T-cell (primary cell): ENCODE measurements at regions not wholly inside any gene's neighbourhood (a gene's known extent, or its start where the extent isn't known, plus 50 kb on each side); places are given as distances from the start of the nearest gene placed in this dataset.

Experiments used
- ATAC-seq, 4 experiments: fragments of 200-7000 bp in 3 of 4; fragments of 150-1000 bp in 1 of 4; cut with Tn5 transposase; replicated peaks in 1 of 4; 1 replicate in 3 of 4; 2 replicates in 1 of 4; pipeline ENCODE4 v1.10.0; 2021; ENCODE audit warnings: moderate library complexity in 3 of 4, mild to moderate bottlenecking in 2 of 4, moderate number of reproducible peaks in 1 of 4
- CTCF ChIA-PET, 2 donors: fragments of 300-600 bp; sonication (Branson Sonifier 250); formaldehyde crosslinking; loops; one replicate each; lab custom pipeline; 2022; ENCODE audit warnings: antibody characterized with exemption in 2 of 2; lab: Charles Lee
- POLR2A ChIA-PET, 2 donors: fragments of 300-600 bp; sonication (Branson Sonifier 250); formaldehyde crosslinking; loops; one replicate each; lab custom pipeline; 2022; ENCODE audit warnings: antibody characterized with exemption in 2 of 2; lab: Charles Lee
- DNase-seq, 35 experiments: peaks; one replicate each; pipeline versions ENCODE4 v3.0.0 to v3.0.0-alpha.2; 2013 to 2023
- H3K27ac ChIP-seq: one replicate; pipeline ENCODE4 v1.5.1; 2013; ENCODE audit warnings: low read length
- H3K27me3 ChIP-seq, 2 experiments: replicated peaks in 1 of 2; 1 replicate in 1 of 2; 2 replicates in 1 of 2; pipeline versions ENCODE4 v1.6.1 to v1.7.0; 2013; ENCODE audit warnings: low read length in 1 of 2, mixed read lengths in 1 of 2; ENCODE audit not compliant: control insufficient read depth in 2 of 2, insufficient read depth in 2 of 2; ENCODE audit errors: extremely low read depth in 1 of 2
- H3K36me3 ChIP-seq, 2 donors: 1 replicate in 1 of 2; 2 replicates in 1 of 2; pipeline versions ENCODE4 v1.6.1 to v1.7.0; 2013; ENCODE audit warnings: low read length in 1 of 2; ENCODE audit not compliant: control insufficient read depth in 2 of 2, insufficient read depth in 1 of 2; ENCODE audit errors: extremely low read depth in 1 of 2
- H3K4me1 ChIP-seq, 2 experiments: 1 replicate in 1 of 2; 2 replicates in 1 of 2; pipeline versions ENCODE4 v1.6.1 to v1.7.0; 2013; ENCODE audit warnings: low read length in 2 of 2, mixed read lengths in 1 of 2; ENCODE audit not compliant: insufficient read depth in 2 of 2, control insufficient read depth in 1 of 2; ENCODE audit errors: extremely low read depth in 1 of 2
- H3K4me3 ChIP-seq, 2 donors: 1 replicate in 1 of 2; 2 replicates in 1 of 2; pipeline versions ENCODE4 v1.5.1 to v1.7.0; 2013; ENCODE audit warnings: mild to moderate bottlenecking in 2 of 2, low read length in 1 of 2, moderate library complexity in 1 of 2; ENCODE audit not compliant: control insufficient read depth in 1 of 2; ENCODE audit errors: extremely low read depth in 1 of 2
- H3K9me3 ChIP-seq: 2 replicates; pipeline ENCODE4 v1.7.0; 2013
- H3K27ac Mint-ChIP-seq, 2 donors: one replicate each; pipeline ENCODE4 v1.8.0; 2020 to 2021; ENCODE audit warnings: mild to moderate bottlenecking in 2 of 2, mixed read lengths in 2 of 2
- H3K27me3 Mint-ChIP-seq, 2 donors: one replicate each; pipeline ENCODE4 v1.8.0; 2021 to 2022; ENCODE audit warnings: mixed read lengths in 2 of 2
- H3K36me3 Mint-ChIP-seq: one replicate; pipeline ENCODE4 v1.8.0; 2021; ENCODE audit warnings: mixed read lengths
- H3K4me1 Mint-ChIP-seq, 3 donors: one replicate each; pipeline ENCODE4 v1.8.0; 2020 to 2022; ENCODE audit warnings: mixed read lengths in 3 of 3, mild to moderate bottlenecking in 1 of 3
- H3K4me3 Mint-ChIP-seq, 3 donors: one replicate each; pipeline ENCODE4 v1.8.0; 2020 to 2022; ENCODE audit warnings: mild to moderate bottlenecking in 3 of 3, mixed read lengths in 3 of 3, moderate library complexity in 3 of 3
- H3K9me3 Mint-ChIP-seq, 3 donors: one replicate each; pipeline ENCODE4 v1.8.0; 2020 to 2022; ENCODE audit warnings: mixed read lengths in 3 of 3
- WGBS: methylation state at CpG from one replicate; pipeline ENCODE4 v1.1.5; 2013; ENCODE audit warnings: missing lambda C conversion rate; ENCODE audit not compliant: insufficient coverage; 5-methylcytosine and 5-hydroxymethylcytosine counted together

DNA sequence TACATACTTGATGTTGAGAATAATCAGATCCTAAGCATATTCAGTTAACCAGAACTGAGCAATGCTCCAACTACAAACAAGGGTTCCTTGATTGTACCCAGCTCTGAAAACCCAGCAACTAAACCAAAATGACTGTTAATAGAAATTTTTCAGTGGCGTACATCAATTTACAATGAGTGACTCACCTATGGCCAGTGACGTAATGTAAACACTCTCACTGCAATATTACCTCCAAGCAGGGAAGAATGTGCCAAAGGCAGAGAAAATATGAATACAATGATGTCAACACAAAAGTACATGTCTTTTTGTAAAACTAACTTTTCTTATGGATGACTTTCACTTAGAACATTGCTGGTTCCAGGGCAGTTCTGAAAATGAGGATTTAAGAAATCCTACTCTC lies 611.3 kb downstream of the EDEM1 start:
- Mint-ChIP-seq H3K27me3 (no peaks in the 10 kb centered on the region), H3K27ac (no peak overlapping the region), H3K9me3 (peaks cover 0 to 3% (median 0%) of the 10 kb centered on the region in 3 donors), H3K36me3 (no peaks in the 10 kb centered on the region), H3K4me3 (no peak overlapping the region), H3K4me1 (no peaks in the 10 kb centered on the region)
- ChIA-PET CTCF (no interaction called here), POLR2A (no interaction called here)
- no peaks in the 10 kb centered on the region for H3K9me3 ChIP-seq
- no peaks in the 10 kb centered on the region for H3K27me3 ChIP-seq
- ATAC-seq (no peak), DNase-seq (no peak)
- H3K4me1 ChIP-seq: no peaks in the 10 kb centered on the region
- no peak overlapping the region for H3K4me3 ChIP-seq
- no peak overlapping the region for H3K27ac ChIP-seq
- no peaks in the 10 kb centered on the region for H3K36me3 ChIP-seq
- no CpG with 5 or more reads among the region's 2 CpGs for WGBS

DNA sequence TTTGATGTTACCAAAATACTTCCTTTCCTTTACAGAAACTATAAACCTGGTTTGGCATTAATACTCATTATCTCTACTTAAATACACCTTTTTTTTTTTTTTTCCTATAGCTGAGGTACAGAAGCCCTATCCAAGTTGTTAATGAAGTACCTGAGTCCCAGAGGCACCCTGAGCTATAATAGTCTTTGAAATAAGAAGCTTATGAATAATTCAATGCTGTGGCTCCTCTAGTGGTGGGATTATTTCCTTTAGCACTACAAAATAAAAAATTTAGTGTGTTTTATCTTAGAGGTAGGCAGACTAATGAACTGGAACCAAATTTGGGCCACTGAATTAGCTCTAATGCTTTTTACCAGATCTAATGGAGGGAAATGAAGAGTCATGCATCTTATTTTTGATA lies 611.9 kb downstream of the EDEM1 start:
- no peaks in the 10 kb centered on the region for H3K4me1 Mint-ChIP-seq
- Histone ChIP-seq H3K27me3 (no peaks in the 10 kb centered on the region), H3K27ac (no peak overlapping the region)

DNA sequence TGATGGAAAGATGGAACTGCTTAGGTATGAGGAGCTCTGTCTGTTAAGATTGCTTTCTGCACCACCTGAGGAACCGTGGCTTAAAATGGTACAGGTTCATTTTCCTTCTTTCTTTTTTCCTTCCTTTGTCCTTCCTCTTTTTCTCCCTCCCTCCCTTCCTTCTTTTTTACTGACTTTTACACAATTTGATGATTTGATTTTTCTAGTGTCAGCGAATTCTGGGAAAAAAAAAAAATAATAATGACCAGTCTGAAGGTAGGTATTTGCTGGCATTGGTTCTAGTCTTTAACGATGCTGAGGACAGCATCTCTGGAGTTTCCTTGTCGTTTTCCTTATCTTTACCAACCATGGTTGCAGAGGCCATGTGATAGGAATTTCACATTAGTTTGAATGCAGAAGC lies 613.5 kb downstream of the EDEM1 start:
- H3K4me1 Mint-ChIP-seq: no peaks in the 10 kb centered on the region
- no CpG with 5 or more reads among the region's 4 CpGs for WGBS
- Histone ChIP-seq H3K4me1 (no peaks in the 10 kb centered on the region), H3K9me3 (no peaks in the 10 kb centered on the region), H3K27me3 (no peaks in the 10 kb centered on the region), H3K4me3 (no peak overlapping the region), H3K36me3 (no peaks in the 10 kb centered on the region), H3K27ac (no peak overlapping the region)
- no peak for ATAC-seq
- no peak overlapping the region for H3K27ac Mint-ChIP-seq
- DNase-seq: no peak
- H3K9me3 Mint-ChIP-seq: no peaks in the 10 kb centered on the region
- ChIA-PET CTCF (interaction anchor here in 1 of 2 donors (0.7 kb wide), 1 partner anchor 1040 kb away, joined by 5 read pairs; no protein-coding TSS in a partner anchor), POLR2A (no interaction called here)
- H3K36me3 Mint-ChIP-seq: no peaks in the 10 kb centered on the region
- no peak overlapping the region for H3K4me3 Mint-ChIP-seq
- no peaks in the 10 kb centered on the region for H3K27me3 Mint-ChIP-seq

More for the DNA sequence above, 611.9 kb downstream of the EDEM1 start:
- Mint-ChIP-seq H3K9me3 (peaks cover 0 to 2% (median 0%) of the 10 kb centered on the region in 3 donors), H3K27me3 (no peaks in the 10 kb centered on the region), H3K36me3 (no peaks in the 10 kb centered on the region), H3K27ac (no peak overlapping the region), H3K4me3 (no peak overlapping the region)
- no peaks in the 10 kb centered on the region for H3K36me3 ChIP-seq
- DNase-seq: no peak
- ATAC-seq: no peak
- CTCF ChIA-PET: no interaction called here
- no peaks in the 10 kb centered on the region for H3K9me3 ChIP-seq
- no peak overlapping the region for H3K4me3 ChIP-seq
- POLR2A ChIA-PET: no interaction called here
- no peaks in the 10 kb centered on the region for H3K4me1 ChIP-seq

DNA sequence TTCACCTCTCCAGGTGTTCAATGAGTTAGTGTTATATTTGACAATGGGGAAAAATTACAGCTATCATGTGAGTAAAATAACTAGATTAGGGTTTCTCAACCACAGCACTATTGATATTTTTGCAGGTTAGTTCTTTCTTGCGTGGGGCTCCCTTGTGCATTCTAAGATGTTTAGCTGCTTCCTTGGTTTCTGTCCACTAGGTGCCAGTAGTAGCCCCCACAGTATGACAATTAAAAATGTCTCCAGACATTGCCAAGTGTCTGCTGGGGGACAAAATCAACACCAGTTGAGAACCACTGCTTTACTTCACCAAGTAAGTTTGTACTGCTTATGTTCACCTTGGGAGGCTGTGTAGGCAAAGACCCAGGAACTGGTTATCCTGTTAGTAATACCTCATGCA lies 618.7 kb downstream of the EDEM1 start:
- 100% methylated on average over 1 of the region's 1 CpG for WGBS
- Mint-ChIP-seq H3K9me3 (no peaks in the 10 kb centered on the region), H3K27me3 (no peaks in the 10 kb centered on the region), H3K36me3 (no peaks in the 10 kb centered on the region), H3K4me1 (no peaks in the 10 kb centered on the region), H3K27ac (no peak overlapping the region), H3K4me3 (no peak overlapping the region)
- no peaks in the 10 kb centered on the region for H3K27me3 ChIP-seq
- DNase-seq (no peak), ATAC-seq (no peak)
- ChIA-PET CTCF (no interaction called here), POLR2A (no interaction called here)
- H3K36me3 ChIP-seq: no peaks in the 10 kb centered on the region
- H3K4me3 ChIP-seq: no peak overlapping the region
- H3K4me1 ChIP-seq: no peaks in the 10 kb centered on the region
- H3K9me3 ChIP-seq: no peaks in the 10 kb centered on the region
- H3K27ac ChIP-seq: no peak overlapping the region

DNA sequence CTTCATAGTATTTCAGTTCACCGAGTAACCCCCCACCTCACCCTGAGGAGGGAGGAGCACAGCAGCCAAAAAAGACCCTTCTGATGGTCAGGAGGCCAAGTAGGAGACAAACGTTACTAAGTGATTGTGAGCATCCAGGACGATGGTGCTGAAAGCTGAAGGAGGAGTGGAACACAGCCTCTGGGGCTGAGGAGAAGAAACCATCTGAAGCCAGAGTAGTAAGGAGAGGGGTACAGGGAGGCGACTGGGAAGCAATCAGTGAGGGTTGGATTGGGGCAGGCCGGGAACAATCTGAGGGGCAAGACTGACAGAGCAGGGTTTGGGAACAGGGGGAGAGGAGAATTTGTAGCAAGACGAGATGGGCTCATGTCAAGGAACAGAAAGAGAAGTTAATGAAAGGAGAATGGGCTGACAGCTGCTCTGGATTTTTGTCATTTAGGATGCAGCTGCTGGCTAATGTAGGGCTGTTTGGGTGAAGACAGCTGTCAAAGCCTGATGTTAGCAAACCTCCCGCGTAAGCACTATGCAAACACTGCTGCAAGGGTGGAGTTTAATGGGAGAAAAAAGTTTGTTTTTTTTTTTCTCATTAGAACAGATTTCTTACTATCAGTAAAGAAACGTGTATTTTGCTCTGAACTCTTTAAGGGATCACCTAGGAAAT lies 622.2 kb downstream of the EDEM1 start:
- ChIA-PET CTCF (no interaction called here), POLR2A (no interaction called here)
- H3K9me3 ChIP-seq: no peaks in the 10 kb centered on the region
- DNase-seq (no peak), ATAC-seq (no peak)
- H3K27me3 ChIP-seq: no peaks in the 10 kb centered on the region
- no peaks in the 10 kb centered on the region for H3K36me3 ChIP-seq
- no peak overlapping the region for H3K27ac ChIP-seq
- Mint-ChIP-seq H3K27me3 (no peaks in the 10 kb centered on the region), H3K4me1 (no peaks in the 10 kb centered on the region), H3K27ac (no peak overlapping the region), H3K9me3 (peaks cover 0 to 4% (median 2%) of the 10 kb centered on the region in 3 donors), H3K36me3 (no peaks in the 10 kb centered on the region), H3K4me3 (no peak overlapping the region)
- no peak overlapping the region for H3K4me3 ChIP-seq
- H3K4me1 ChIP-seq: no peaks in the 10 kb centered on the region
- WGBS: 83% methylated on average over 5 of the region's 9 CpGs

DNA sequence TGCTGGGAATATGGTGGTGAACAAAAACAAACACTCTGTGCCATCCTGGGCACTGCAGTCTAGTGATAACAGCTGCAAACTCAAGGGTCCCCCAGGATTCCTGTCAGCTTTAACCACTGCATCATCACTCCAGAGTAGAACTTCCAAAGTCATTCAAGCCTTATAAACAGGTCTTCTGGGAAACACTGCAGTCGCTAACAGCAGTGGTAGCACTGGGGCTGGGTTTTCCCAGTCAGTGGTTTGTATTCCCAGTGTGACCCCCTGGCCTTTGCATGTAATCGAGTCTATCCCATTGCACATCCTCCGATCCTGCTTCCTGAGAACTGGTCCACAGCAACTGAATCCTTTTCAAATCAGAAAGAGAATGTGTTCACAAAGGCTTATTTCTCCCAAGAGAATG lies 623.5 kb downstream of the EDEM1 start:
- ChIA-PET POLR2A (no interaction called here), CTCF (no interaction called here)
- Mint-ChIP-seq H3K27me3 (no peaks in the 10 kb centered on the region), H3K9me3 (peaks cover 0 to 4% (median 2%) of the 10 kb centered on the region in 3 donors), H3K27ac (no peak overlapping the region), H3K4me3 (no peak overlapping the region), H3K4me1 (no peaks in the 10 kb centered on the region), H3K36me3 (no peaks in the 10 kb centered on the region)
- Histone ChIP-seq H3K4me1 (no peaks in the 10 kb centered on the region), H3K36me3 (no peaks in the 10 kb centered on the region), H3K27me3 (no peaks in the 10 kb centered on the region), H3K27ac (no peak overlapping the region), H3K4me3 (no peak overlapping the region), H3K9me3 (no peaks in the 10 kb centered on the region)
- DNase-seq (no peak), ATAC-seq (no peak)
- 86% methylated on average over 3 of the region's 3 CpGs for WGBS

DNA sequence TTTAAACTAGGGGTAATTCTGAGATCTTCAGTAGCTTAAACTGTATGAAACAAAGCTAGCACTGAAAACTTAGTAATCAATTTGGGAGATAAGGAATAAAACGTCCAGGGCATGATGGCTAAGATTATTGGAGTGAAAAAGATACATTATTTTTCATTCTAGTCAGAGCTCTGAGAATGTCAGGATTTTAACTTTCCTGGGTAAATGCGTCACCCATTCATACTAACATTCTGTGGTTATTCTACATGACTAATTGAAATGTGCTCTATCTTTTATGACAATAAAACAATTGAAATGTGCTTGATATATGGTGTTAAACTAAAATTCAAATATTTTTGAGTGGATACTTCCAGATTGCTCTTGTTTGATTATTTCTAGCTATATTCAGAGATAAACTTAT lies 626.0 kb downstream of the EDEM1 start:
- Histone ChIP-seq H3K27me3 (no peaks in the 10 kb centered on the region), H3K9me3 (no peaks in the 10 kb centered on the region), H3K36me3 (no peaks in the 10 kb centered on the region), H3K27ac (no peak overlapping the region), H3K4me1 (no peaks in the 10 kb centered on the region), H3K4me3 (no peak overlapping the region)
- H3K36me3 Mint-ChIP-seq: no peaks in the 10 kb centered on the region
- no peak for DNase-seq
- H3K4me1 Mint-ChIP-seq: no peaks in the 10 kb centered on the region
- POLR2A ChIA-PET: no interaction called here
- ATAC-seq: no peak
- no CpG with 5 or more reads among the region's 2 CpGs for WGBS
- CTCF ChIA-PET: no interaction called here
- H3K4me3 Mint-ChIP-seq: no peak overlapping the region
- no peaks in the 10 kb centered on the region for H3K27me3 Mint-ChIP-seq
- peaks cover 0 to 4% (median 2%) of the 10 kb centered on the region in 3 donors for H3K9me3 Mint-ChIP-seq
- no peak overlapping the region for H3K27ac Mint-ChIP-seq
